HG03520 (cell line): ENCODE measurements at regions not wholly inside any gene's neighbourhood (a gene's known extent, or its start where the extent isn't known, plus 50 kb on each side); places are given as distances from the start of the nearest gene placed in this dataset.
A peak's percentile ranks its signal among the peaks of the same experiment; 100 is the strongest.
"Not testable (repeated sequence)": the region's sequence is repeated elsewhere in the genome, so short reads cannot be mapped to it uniquely, and the experiment has no call there.

Experiments used
- ATAC-seq: cut with Tn5 transposase; IDR thresholded peaks from one replicate; pipeline ENCODE4 v1.9.1; 2021; ENCODE audit warnings: mild to moderate bottlenecking, moderate library complexity; ENCODE audit not compliant: unreplicated experiment

DNA sequence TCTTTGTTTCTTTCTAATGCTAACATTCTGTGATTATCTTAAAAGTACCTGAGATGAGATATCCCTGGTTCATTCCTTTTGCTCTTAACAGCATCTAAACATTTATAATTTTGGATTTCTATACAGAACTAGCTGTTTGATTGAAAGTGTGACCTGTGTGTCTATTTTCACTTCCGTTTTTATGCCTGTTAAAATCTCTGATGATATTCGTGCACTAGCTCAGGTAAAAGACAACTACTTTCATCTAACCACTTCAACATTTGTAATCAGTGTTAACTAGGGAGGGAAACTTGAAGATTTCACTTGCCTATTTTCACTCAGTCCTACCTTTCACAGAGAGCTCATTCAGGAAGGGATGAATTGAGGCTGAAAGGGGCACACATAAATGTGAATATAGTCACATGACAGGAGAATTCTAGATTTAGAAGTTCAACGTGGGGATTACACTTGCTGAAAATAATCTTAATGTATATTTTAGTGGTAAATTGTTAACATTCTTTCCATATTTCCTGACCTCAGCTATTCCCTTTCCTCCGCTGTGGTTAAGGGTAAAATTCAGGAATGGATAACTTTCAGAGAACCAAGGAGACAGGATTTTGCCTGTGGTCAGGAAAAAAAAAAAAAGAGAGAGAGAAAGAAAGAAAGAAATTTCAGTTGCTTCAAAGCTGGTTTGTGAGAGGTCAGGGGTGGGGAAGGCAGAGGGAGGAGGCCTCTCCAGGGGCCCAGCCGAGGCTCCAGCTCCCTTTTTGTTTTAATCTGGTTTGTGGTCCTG is 159.8 kb upstream of the TSC22D2 start:
- ATAC-seq: no peak

DNA sequence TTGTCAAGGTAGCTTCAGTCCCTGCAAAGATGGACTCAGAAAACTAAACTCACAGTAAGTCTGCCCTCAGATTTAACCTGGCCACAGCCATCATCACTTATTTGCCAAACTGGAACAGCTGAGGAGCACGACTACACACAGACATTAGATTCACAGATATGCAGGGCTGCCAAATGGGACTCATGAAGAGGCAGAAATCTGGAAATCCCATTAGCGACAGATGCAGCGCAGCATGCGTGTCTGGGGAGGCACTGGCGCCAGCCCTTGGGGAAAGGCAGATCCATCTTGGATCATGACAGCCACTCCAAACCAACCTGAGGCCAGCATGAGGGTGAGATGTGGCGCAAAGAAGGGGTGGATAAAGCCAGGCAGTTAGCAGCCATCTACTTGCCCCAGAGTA is 160.7 kb upstream of the TSC22D2 start:
- ATAC-seq: no peak

DNA sequence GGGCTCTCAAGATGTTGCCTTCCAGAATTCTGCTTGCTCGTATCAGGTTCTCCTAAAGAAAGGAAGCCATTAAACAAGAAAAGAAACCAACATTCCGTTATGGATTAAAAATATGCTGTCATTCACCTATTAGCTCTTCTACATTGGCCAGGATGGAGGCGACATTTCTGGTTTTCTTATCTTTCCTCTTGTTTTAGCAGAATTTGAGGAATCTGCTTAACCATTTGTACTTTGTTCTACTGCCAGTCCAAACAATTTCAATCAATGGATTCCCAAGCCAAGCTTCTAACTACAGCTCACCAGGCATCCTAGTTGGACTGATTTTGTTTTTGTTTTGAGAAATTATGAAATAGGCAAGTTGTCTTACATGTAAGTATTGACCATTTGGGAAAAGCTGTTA is 164.6 kb upstream of the TSC22D2 start:
- ATAC-seq: no peak

DNA sequence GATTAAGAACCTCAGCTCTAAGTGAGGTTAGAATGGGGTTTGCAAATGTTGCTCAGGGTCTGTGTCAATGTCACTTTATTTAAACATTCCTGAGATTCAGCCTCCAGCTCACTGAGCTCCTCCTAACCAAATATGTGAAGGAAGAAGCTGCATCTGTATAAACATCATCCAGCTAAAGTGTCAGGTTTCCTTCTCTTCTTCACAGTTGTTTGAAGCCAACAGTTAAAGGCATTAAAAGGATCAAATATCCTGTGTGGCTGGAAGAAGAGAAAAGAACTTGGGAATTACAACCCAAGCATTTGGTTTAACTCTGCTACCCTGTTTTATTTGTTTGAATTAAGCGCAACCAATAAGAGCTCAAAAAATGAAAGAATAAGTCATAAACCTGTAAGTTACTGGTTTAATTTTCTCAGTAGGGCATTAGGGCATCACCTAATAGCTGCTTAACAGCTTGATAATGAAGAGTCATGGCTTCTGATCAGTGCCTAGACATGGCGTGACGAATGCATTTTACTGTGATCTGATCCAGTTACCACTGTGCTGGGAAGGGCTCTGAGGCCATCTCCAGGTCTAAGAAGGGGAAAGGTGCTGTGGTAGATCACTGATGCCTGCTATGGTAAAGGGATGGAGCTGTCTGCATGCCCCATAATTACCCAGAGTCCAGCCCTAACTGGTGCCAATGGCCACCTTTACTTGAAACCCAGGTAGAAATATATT is 165.7 kb upstream of the TSC22D2 start:
- no peak for ATAC-seq

DNA sequence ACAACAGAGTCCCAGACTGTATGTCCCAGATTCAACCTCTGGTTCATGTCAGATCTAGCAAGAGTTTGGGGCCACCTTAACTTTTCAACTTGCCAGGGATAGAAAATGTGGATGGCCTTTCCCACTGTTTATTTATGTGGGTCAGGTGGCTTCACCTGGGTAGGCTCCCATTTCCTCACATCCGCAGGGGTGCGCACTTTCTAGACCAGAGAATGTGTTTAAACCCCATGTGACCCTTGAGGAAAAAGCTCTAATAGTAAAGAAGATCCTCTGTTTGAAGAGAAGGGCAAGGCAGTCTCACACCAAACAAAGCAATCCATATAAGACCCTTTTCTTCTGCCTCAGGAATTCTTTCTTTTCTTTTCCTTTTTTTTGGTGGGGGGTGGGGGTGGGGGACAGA is 167.2 kb upstream of the TSC22D2 start:
- no peak for ATAC-seq

DNA sequence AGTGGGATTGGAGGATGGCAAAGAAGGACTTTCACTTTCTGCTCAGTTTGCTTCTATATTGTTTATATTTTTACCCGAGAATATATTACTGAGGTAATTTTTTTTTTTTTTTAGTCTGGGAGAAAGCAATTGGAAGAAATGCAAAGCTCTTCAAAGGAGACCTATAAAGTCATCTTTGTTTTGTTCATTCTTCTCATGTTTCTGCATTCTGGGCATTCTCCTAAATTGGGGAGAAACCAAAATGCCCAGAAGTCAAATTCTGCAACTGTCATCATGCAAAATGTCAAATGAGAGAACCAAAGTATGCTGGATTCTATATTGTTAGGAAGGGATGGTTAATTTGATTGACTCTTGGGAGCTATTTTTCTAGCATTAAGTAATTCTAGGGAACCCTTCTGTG is 168.3 kb upstream of the TSC22D2 start:
- no peak for ATAC-seq

DNA sequence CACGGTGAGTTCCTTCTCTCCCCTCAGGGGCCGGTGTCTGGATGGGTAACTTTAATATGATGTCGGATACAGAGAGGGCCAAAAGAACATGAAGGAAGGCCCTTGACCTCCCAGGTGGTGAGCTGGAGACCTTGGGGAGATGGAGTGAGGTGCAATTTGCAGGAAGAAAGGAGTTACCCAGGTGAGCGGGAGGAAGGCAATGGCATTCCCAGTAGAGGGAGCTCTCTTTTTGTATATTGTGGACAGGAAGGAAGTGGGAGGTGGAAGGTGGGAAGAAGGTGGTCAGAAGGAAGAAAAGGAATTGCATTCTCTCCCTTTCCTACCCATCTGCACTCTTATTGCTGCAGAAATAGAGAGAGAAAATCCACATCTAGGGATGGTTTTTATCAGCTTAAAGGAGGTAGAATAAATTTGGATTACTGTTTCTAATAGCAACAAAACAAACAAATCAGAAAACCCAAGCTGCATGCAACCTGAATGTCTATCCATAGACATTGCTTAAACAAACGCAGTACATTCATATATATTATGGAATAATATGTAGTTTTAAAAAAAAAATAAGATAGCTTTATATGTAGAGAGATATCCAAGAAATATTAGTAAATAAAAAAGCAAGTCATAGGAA is 169.0 kb upstream of the TSC22D2 start:
- no peak for ATAC-seq

DNA sequence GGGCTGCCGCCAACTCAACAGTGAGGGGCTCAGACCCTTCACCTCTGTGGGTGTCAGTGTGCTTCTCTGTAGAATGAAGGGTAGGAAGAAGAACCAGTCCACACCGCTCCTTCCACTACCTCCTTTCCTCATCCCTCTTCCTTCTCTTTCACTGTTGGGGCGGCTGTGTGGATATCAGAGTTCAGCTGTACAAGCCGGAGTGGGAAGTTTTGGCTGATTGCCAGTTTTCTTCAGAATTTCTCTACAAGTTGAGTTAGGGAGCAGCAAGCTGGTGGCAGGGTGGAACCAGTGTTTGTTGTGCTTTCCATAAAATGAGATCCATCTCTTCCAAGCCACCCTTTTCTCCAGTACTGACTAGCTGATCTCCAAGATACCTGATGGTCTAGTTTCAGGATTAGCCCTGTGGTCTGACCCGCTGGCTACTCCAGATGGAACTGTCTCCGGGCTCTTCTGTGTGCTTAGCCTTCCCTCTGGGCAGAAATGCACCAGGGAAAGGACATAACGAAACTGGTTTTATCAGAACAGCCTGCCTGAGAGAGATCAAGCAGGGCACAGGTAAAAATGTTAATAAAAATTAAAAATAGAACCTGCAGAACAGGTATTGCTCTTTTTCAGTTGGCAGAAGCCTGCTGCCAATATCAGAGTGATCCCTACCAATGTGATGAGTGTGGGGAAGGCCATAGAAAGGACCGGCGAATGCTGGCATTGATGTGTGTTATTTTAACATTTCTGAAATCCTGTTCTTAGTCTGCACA is 169.9 kb upstream of the TSC22D2 start:
- ATAC-seq: no peak

DNA sequence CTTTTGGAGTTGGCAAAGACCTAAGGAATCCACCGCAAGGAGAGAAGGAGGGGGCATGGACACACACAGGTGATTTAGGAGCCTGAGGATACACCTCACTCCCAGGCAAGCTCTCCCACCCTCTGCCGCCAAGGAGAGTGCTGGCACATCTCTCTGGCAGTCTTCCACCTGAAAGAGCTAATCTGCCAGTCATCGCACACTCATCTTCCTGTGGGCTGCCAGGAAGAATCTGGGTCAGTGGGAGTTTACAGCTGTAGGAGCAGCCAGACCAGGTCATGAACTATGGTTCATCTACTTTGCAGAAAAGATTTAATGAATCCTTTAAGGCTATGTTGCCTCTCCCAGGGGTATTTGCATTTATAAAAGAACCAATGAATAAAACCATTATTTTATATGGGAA is 170.6 kb upstream of the TSC22D2 start:
- no peak for ATAC-seq

DNA sequence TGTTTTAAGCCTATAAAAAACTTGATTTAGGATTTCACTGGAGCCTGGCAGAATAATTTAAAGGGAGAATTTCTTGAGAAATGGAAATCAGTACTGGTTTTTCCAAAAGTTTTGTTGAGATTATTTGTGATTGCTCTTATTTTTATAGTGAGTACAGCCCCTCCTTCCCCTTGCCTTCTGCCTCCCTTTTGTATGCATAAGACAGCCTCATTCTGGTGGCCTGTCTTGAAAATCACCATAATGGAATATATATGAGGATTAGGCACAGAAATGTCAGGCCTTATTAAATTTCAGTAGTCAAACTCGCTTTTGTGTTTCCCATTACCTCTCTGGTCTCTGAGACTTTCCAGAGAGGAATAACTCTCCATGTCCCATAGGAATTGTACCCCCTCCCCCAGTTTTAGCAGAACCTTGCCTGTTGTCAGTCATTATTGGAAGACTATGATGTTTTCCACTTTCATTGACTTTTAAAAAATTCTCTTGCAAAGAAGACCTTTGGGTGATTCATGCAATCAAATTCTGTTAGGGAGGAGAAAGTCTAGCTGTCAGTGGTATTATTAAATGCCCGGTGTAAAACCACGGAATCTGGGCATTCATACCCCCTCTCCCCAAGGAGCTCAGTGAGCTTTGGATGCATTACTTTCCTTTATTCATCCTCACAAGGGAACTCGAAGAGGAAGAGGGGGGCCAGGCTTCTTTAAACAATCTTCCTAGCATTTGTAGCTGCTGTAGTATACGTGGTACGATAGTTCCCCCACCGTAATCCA is 171.6 kb upstream of the TSC22D2 start:
- no peak for ATAC-seq

DNA sequence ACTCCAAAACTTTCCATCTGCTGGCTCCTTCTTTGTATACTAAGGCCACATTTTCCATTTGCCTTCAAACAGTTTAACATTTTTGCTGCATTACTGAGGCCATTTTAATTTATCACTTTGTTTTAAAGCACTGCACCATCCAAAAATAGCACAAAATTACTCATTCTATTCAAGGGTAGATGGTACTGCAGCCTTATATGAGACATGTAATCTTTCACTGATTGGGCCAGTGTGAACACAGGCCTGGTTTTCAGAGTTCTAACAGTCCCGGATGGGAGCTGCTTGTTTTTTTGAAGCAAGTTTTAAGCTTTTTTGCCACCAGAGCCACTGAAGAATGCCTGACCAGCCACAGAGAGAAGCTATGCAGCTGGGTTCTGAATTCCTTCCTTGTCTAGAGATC is 172.3 kb upstream of the TSC22D2 start:
- ATAC-seq: no peak

DNA sequence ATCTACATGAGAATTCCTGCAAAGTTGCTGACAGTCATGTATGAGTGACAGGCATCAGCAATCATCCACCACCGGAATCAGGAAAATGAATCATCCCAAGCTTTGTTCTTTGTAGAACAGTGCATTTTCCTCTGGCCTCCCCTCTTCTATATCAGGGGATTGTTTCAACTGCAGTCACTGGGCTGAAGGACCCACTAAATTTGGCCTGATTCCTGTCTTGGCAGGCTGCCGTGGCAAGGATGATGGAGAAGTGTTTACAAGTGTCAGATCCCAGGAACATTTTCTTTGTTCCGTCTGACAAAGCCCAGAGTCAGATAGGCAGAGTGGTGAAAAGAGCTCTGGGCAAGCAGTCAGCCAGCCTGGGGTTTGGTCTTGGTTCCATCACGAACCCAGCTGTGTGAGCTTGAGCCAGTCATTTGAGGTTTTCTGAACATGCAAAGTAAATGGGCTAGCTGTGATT is 175.1 kb upstream of the TSC22D2 start:
- no peak for ATAC-seq

DNA sequence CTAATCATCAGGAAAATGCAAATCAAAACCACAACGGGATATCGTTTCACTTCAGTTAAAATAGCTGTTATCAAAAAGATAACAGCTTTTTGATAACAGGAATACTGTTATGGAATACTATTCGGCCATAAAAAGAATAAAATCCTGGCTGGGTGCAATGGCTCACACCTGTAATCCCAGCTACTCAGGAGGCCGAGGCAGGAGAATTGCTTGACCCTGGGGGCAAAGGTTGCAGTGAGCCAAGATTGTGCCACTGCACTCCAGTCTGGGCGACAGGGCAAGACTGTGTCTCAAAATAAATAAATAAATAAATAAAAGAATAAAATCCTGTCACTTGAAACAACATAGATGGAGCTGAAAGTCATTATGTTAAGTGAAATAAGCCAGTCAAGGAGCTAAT is 178.1 kb upstream of the TSC22D2 start:
- ATAC-seq: no peak

DNA sequence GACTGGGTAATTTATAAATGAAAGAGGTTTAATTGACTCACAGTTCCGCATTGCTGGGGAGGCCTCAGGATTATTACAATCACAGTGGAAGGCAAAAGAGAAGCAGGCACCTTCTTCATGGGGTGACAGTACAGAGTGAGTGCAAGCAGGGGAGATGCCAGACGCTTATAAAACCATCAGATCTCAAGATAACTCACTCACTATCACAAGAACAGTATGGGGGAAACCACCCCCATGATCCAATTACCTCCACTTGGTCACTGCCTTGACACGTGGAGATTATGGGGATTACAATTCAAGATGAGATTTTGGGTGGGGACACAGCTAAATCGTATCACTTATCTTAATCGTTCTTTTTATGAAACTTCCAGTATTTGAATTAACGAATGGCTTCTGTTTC is 179.5 kb upstream of the TSC22D2 start:
- ATAC-seq: not testable (repeated sequence)

DNA sequence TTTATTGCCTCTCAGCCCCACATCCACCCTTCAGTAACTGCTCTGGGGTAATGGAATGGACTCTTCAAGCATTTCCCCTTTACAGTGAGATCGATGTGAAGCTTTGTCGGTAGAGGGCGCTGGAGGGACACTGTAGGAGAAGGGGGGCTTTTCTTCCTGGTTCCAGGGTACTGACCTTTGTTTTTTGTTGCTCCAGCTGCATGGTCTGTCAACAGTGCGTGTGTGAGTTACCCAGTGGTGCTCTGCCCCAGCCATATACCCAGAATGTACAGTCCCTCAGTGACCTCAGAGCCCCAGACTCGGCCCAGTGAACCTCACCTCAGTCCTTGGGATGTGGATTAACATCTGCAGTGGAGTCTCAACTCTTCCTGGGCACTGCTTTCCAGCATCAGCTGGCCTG is 180.3 kb upstream of the TSC22D2 start:
- peak; percentile 43 for ATAC-seq

DNA sequence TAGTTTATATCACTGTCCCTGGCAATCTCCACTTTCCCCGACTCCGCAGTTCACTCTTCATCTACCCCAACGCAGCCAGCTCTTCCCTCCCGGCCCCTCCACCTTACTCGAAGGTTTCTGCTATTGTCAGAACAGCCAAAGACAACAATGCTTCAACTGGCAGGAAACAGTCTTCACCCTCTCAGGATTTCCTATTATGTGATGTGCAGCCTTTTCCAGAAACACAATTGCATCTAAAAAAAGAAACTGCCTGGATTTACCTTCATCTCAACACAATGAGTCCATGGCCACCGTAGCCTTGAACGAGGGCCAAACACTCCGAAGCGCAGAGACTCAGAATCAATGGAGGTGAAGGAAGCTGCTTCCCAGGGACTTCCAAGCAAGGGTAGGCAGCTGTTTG is 182.1 kb upstream of the TSC22D2 start:
- no peak for ATAC-seq

DNA sequence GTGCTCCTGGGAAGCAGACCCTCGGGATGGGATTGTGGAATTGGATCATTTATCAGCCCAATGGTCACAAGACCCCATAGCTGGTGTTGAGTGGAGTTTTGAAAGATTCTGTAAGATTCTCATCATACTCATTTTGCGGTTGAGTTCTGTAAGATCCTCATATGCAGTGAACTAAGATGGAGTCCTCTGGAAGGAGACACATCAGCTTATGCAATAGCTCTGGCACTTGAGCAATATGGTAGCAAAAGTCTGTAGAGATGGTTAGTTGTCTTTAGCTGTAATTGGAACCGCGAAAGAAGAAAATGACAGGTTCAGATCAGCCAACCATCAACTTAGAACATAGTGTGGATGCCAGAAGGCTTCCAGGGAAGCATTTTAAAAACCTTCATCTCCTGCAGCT is 184.5 kb upstream of the TSC22D2 start:
- no peak for ATAC-seq

DNA sequence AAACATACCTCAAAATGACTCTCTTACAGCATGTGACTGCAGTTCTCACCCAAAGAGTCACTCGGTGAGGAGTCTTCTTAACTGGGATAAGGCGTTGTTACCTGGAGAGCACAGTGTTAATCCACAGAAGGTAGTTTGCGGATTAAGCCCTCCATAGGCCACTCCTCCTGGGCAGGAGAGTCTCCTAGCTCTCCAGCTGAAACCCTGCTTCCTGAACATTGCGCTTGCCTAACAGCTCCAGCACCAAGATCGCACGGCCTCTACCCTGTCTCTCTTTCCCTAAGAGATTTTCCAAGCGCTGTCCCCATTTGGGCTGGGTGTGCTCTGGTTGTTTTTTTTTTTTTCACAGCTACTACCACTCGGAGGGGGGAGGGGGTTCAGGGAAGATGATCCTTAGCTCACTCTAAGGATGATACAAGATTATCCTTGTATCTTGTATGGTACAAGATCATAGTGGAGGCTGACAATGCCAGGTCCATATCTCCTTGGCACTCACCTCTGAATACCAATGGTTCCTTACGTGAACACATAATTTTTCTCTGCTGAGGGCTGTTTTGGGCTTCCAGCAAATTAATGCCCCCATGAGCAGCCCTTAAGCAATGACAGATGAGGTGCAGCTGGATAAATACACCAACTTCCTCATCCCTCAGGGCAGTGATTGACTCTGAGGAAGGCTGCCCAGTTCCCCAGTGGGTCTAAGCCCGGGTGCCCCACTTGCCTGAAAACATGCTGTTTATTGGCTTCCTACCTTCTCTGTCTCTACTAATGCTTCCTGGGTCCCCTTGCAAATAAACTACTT is 185.2 kb upstream of the TSC22D2 start:
- no peak for ATAC-seq

DNA sequence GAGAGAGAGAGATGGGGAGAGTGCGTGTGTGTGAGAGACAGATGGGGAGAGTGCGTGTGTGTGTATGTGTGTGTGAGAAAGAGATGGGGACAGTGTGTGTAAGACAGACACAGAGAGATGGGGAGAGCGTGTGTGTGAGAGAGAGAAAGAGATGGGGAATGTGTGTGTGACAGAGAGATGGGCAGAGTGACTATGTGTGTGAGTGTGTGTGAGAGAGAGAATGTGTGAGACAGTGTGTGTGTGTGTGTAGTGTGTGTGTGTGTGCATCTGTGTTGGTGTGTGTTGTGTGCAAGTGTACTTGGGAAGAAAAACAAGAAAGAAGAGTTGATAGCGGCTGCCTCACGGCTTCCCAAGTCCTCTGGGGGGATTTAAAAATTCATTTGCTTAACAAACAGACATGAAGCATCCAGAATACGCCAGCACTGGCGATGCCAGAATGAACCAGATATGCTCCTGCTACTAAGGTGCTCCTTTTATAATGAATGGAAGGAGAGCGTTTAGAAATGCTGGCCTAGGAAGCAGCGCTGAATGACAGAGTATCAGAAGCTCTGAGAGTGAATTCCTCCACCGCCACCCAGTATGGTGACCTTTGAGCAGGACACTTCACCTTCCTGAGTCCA is 186.1 kb upstream of the TSC22D2 start:
- no peak for ATAC-seq
